ENCODE measurements at regions not wholly inside any gene's neighbourhood (a gene's known extent, or its start where the extent isn't known, plus 50 kb on each side); places are given as distances from the start of the nearest gene placed in this dataset.
"Not testable (repeated sequence)": the region's sequence is repeated elsewhere in the genome, so short reads cannot be mapped to it uniquely, and the experiment has no call there.

GRCh38 chr10:78231939-78232338 lies 198.3 kb downstream of the RPS24 start:
- no peak for DNase-seq (ENCODE audit: low read depth in 2 of 3, low spot score in 1 of 3)

- no peak for DNase-seq (ENCODE audit: low read depth in 2 of 3, low spot score in 1 of 3)
These were observed 202.9 kb downstream of the RPS24 start for GRCh38 chr10:78236416-78237015.

DNA sequence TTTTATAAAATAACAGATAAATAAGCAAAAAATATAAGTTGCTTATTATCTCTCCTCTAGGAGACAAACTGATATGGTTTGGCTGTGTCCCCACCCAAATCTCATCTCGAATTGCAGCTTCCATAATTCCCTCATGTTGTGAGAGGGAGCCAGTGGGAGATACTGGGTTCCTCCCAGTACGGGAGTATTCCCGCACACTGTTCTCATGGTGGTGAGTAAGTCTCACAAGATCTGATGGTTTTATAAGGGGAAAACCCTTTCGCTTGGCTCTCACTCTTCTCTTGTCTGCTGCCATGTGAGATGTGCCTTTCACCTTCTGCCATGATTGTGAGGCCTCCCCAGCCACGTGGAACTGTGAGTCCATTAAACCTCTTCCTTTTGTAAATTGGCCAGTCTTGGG lies 204.3 kb downstream of the RPS24 start:
- DNase-seq (ENCODE audit: low read depth in 2 of 3, low spot score in 1 of 3) = not testable (repeated sequence)

DNA sequence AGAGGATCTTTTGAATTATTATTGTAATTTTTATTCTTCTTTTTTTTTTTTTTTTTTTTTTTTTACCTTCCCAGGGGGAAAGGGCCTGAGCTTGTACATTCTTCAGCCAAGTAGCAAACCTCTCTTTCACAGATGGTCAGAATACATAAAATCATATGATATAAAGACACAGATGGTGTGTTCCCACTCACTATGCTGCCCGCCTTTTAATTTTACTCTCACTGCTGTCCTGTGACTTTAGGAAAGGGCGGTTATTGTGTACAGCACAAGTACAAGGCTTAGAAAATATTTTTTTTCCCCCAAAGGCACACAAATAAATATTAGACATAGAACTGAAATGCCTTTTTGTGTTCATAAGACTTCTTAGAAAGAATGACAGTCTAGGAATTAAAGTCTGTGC lies 213.6 kb downstream of the RPS24 start:
- DNase-seq (ENCODE audit: low read depth in 2 of 3, low spot score in 1 of 3) = no peak

GRCh38 chr10:78247821-78248220 lies 214.2 kb downstream of the RPS24 start:
- no peak for DNase-seq (ENCODE audit: low read depth in 2 of 3, low spot score in 1 of 3)

GRCh38 chr10:78248651-78249464 lies 215.2 kb downstream of the RPS24 start:
- DNase-seq (ENCODE audit: low read depth in 2 of 3, low spot score in 1 of 3) = no peak

GRCh38 chr10:78249690-78250089 lies 216.0 kb downstream of the RPS24 start:
- DNase-seq (ENCODE audit: low read depth in 2 of 3, low spot score in 1 of 3) = no peak

- DNase-seq (ENCODE audit: low read depth in 2 of 3, low spot score in 1 of 3) = no peak
These were observed 216.8 kb downstream of the RPS24 start for GRCh38 chr10:78250313-78251015.

- DNase-seq (ENCODE audit: low read depth in 2 of 3, low spot score in 1 of 3) = no peak
These were observed 217.3 kb downstream of the RPS24 start for GRCh38 chr10:78251016-78251385.

DNA sequence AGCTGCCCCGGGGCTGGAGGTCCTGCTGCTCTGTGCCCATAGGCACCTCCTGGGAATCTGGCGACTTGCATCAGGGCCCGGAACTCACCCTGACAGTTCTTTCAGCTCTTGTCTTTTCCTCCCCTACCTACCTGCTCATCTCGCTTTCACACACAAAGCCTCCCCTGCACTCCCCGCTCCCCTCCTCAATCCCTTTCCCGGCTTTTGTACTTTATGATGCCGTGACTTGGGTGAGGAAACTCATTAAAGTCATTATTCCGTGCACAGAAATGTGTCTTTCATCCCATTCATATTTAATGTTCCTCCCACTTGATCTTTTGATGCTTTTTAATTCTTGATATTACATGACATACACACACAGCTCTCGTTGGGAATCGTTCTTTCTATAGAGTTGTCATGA lies 218.6 kb downstream of the RPS24 start:
- no peak for DNase-seq (ENCODE audit: low read depth in 2 of 3, low spot score in 1 of 3)

GRCh38 chr10:78253063-78253853 lies 219.6 kb downstream of the RPS24 start:
- DNase-seq (ENCODE audit: low read depth in 2 of 3, low spot score in 1 of 3) = no peak

GRCh38 chr10:78254013-78254412 lies 220.3 kb downstream of the RPS24 start:
- DNase-seq (ENCODE audit: low read depth in 2 of 3, low spot score in 1 of 3) = no peak

DNA sequence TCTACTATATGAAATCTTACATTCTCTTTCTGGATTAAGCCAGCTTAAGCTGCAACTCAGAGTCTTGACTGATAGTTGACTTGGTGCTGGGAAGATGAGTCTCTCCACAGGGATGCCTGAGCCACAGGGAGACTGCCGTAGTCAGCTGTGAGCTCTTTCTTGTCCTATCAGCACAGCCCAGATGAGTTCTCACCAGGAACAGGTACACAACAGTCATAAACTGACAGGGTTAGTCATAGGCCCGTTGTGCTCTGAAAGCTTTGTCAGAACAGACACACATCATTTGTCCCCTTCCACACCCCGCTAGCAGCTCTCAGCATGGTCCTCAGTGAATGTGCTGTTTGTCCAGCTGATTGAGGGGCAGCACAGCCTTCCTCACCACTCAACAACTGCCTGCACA lies 221.6 kb downstream of the RPS24 start:
- DNase-seq (ENCODE audit: low read depth in 2 of 3, low spot score in 1 of 3) = no peak

DNA sequence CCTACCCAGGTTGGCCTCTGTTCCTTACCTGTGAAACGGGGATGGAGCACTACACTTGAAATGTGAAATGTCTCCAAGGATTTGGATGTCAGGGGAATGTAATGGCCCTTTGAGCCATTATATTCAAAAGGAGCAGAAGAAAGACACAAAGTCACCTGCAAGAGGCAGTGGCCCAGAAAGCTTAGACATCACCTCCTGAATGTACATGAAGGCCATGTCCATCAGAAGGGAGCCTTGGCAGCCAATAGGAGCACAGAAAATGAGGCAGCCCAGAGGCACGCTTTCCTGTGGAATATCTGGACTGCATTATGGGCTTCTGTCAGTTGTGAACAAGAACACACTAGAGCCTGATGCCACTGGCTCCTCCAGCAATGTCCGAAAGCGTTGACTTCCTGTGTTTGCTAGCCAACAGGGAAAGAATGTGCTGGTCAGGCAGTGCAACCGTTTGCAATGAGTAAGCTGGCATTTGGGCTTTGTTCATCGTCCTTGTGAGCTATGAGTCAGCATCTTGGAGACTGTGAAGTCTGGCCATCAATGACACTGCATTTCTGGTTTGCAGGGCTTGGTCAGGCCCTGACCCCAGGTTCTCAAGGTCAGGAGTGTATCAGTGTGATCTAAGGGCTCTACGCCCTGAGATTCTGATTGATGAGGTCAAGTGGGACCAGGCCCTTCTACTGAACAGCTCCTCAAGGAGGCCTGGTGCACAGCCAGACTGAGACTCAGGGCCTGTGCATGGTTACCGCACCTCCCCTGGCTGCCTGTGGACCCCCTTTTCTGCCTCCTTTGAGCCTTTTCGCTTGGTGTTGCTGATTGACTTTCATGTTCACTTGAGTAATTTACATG lies 222.4 kb downstream of the RPS24 start:
- DNase-seq (ENCODE audit: low read depth in 2 of 3, low spot score in 1 of 3) = no peak

DNA sequence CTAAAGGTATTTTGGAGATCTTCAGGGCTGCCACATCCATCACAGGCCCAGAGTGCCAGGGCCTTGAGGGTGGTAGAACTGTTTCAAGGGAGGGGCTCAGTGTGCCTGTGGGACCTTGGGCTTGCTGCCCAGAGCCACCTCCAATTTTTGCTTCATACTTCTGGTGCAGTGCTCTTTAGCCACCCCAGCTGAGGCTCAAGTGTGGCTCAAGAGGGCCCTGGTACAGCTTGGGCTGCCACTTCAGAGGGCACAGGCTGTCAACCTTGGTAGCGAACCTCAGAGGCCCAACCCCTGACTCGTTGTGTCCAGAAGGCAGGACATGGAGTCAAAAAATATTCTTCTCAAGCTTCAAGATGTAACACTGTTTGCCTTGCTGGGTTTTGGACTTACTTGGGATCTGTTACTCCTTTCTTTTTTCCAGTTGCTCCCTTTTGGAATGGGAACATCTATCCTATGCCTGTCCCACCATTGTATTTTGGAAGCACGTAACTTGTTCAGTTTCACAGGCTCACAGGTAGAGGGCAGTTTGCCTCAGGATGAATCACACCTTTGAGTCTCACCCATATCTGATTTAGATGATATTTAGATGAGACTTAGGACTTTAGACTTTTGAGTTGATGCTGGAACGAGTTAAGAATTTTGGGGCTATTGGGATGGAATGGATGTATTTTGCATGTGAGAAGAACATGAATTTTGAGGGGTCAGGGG lies 224.8 kb downstream of the RPS24 start:
- no peak for DNase-seq (ENCODE audit: low read depth in 2 of 3, low spot score in 1 of 3)

- no peak for DNase-seq (ENCODE audit: low read depth in 2 of 3, low spot score in 1 of 3)
These were observed 225.7 kb downstream of the RPS24 start for GRCh38 chr10:78259391-78259790.

- no peak for DNase-seq (ENCODE audit: low read depth in 2 of 3, low spot score in 1 of 3)
These were observed 226.5 kb downstream of the RPS24 start for GRCh38 chr10:78260141-78260540.

DNA sequence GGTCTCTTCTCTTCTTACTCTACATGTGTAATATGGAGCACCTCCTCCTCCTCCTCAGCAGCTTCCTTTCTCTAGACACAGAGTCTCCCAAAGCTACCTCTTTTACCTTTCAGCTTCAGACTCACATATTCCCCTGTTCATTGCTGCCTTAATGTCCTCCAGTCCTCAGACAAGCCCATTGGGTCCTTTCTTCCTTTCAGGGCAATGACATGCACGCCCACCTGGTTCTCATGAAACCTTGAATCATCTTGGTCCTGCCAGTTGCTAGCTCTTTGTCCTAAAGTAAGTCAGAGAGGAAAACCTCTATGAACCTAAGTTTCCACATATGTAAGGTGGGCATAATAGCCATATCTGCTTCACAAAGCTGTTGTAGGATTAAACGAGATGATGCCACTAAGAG lies 227.0 kb downstream of the RPS24 start:
- no peak for DNase-seq (ENCODE audit: low read depth in 2 of 3, low spot score in 1 of 3)

GRCh38 chr10:78261291-78261690 lies 227.6 kb downstream of the RPS24 start:
- DNase-seq (ENCODE audit: low read depth in 2 of 3, low spot score in 1 of 3) = no peak

- no peak for DNase-seq (ENCODE audit: low read depth in 2 of 3, low spot score in 1 of 3)
These were observed 229.2 kb downstream of the RPS24 start for GRCh38 chr10:78262860-78263259.

Measured in stimulated activated CD4-positive, alpha-beta T cell treated with anti-CD3 and anti-CD28 coated beads, Interleukin-12 subunit alpha, Interleukin-12 subunit beta, amount 100 ng/mL, for 48 hours (primary cell).